IMR-90 (cell line): ENCODE measurements at regions not wholly inside any gene's neighbourhood (a gene's known extent, or its start where the extent isn't known, plus 50 kb on each side); places are given as distances from the start of the nearest gene placed in this dataset.
A peak's percentile ranks its signal among the peaks of the same experiment; 100 is the strongest.

Experiments
- ATAC-seq: fragments of 200-7000 bp; cut with Tn5 transposase; 2 replicates; pipeline ENCODE4 v1.9.1; 2020; ENCODE audit warnings: low read depth, mild to moderate bottlenecking, moderate library complexity
- BruUV-seq: library from RNA; stranded (reverse); fragments of 400-500 nt; replicated peaks from 2 replicates; lab custom pipeline; 2021; lab: Mats Ljungman, UMichigan
- CTCF ChIA-PET: fragments of 300-600 bp; formaldehyde crosslinking; extraction: SDS; loops from one replicate; lab custom pipeline; 2021; ENCODE audit warnings: antibody characterized with exemption; lab: Yijun Ruan, JAX
- POLR2A ChIA-PET: fragments of 300-600 bp; sonication (Branson Sonifier 250); formaldehyde crosslinking; loops from one replicate; lab custom pipeline; 2022; ENCODE audit warnings: antibody characterized with exemption; ENCODE audit not compliant: unreplicated experiment; lab: Charles Lee
- DNase-seq: peaks from one replicate; pipeline ENCODE4 v3.0.0; 2013
- H2AFZ ChIP-seq: replicated peaks from 2 replicates; pipeline ENCODE3; 2013; ENCODE audit warnings: low read length, mild to moderate bottlenecking; ENCODE audit not compliant: poor library complexity
- H2AK5ac ChIP-seq: 2 replicates; pipeline ENCODE4 v1.6.1; 2013; ENCODE audit warnings: low read depth, low read length, inconsistent platforms
- H2AK9ac ChIP-seq: replicated peaks from 2 replicates; pipeline ENCODE3; 2013; ENCODE audit warnings: mild to moderate bottlenecking, low read depth, low read length, moderate library complexity; ENCODE audit not compliant: poor library complexity
- H2BK120ac ChIP-seq: 2 replicates; pipeline ENCODE4 v1.6.1; 2013; ENCODE audit warnings: low read depth, low read length, inconsistent platforms
- H2BK15ac ChIP-seq: 3 replicates; pipeline ENCODE4 v1.6.1; 2013; ENCODE audit warnings: low read depth, low read length, inconsistent platforms
- H2BK20ac ChIP-seq: 2 replicates; pipeline ENCODE4 v1.6.1; 2013; ENCODE audit warnings: low read depth, mild to moderate bottlenecking, inconsistent platforms, low read length, moderate library complexity
- H2BK5ac ChIP-seq: 2 replicates; pipeline ENCODE4 v1.6.1; 2013; ENCODE audit warnings: mild to moderate bottlenecking, low read depth, low read length, inconsistent platforms; ENCODE audit not compliant: poor library complexity, severe bottlenecking
- H3K14ac ChIP-seq: replicated peaks from 2 replicates; pipeline ENCODE4 v1.6.1; 2013; ENCODE audit warnings: low read depth, low read length, inconsistent platforms
- H3K18ac ChIP-seq: 2 replicates; pipeline ENCODE4 v1.6.1; 2013; ENCODE audit warnings: low read depth, low read length, control low read depth
- H3K23ac ChIP-seq: 2 replicates; pipeline ENCODE4 v1.6.1; 2013; ENCODE audit warnings: low read depth, low read length, inconsistent platforms
- H3K27ac ChIP-seq: 2 replicates; pipeline ENCODE4 v1.5.1; 2013; ENCODE audit warnings: mild to moderate bottlenecking, control low read depth, low read length; ENCODE audit not compliant: insufficient read depth
- H3K27me3 ChIP-seq: 2 replicates; pipeline ENCODE4 v1.6.1; 2013; ENCODE audit warnings: low read length; ENCODE audit not compliant: control insufficient read depth, insufficient read depth
- H3K36me3 ChIP-seq: 2 replicates; pipeline ENCODE4 v1.6.1; 2013; ENCODE audit warnings: low read length, mixed read lengths; ENCODE audit not compliant: control insufficient read depth, insufficient read depth
- H3K4ac ChIP-seq: 2 replicates; pipeline ENCODE4 v1.6.1; 2013; ENCODE audit warnings: low read depth, low read length, inconsistent platforms
- H3K4me1 ChIP-seq: 2 replicates; pipeline ENCODE4 v1.6.1; 2013; ENCODE audit warnings: low read length, mixed read lengths; ENCODE audit not compliant: control insufficient read depth, insufficient read depth
- H3K4me2 ChIP-seq: 2 replicates; pipeline ENCODE4 v1.6.1; 2013; ENCODE audit warnings: low read depth, mild to moderate bottlenecking, control low read depth, low read length, moderate library complexity
- H3K4me3 ChIP-seq: 2 replicates; pipeline ENCODE4 v1.5.1; 2013; ENCODE audit warnings: low read depth, mild to moderate bottlenecking, control low read depth, low read length, moderate library complexity; ENCODE audit not compliant: insufficient read depth
- H3K56ac ChIP-seq: 2 replicates; pipeline ENCODE4 v1.6.1; 2013; ENCODE audit warnings: low read length, inconsistent platforms; ENCODE audit not compliant: insufficient read depth; ENCODE audit errors: extremely low read depth
- H3K79me1 ChIP-seq, 2 experiments: 2 replicates each; pipeline ENCODE4 v1.6.1; 2013; ENCODE audit warnings: low read length in 2 of 2, inconsistent platforms in 1 of 2, low read depth in 1 of 2
- H3K9ac ChIP-seq: 2 replicates; pipeline ENCODE4 v1.6.1; 2013; ENCODE audit warnings: low read depth, low read length, control low read depth
- H3K9me1 ChIP-seq: 2 replicates; pipeline ENCODE4 v1.6.1; 2013; ENCODE audit warnings: low read length, inconsistent platforms; ENCODE audit not compliant: insufficient read depth
- H3K9me3 ChIP-seq: 2 replicates; pipeline ENCODE4 v1.6.1; 2013; ENCODE audit warnings: low read length; ENCODE audit not compliant: control insufficient read depth, insufficient read depth
- H4K20me1 ChIP-seq: 2 replicates; pipeline ENCODE4 v1.6.1; 2013; ENCODE audit warnings: low read length, inconsistent platforms; ENCODE audit not compliant: insufficient read depth
- H4K5ac ChIP-seq: 2 replicates; pipeline ENCODE4 v1.6.1; 2013; ENCODE audit warnings: mild to moderate bottlenecking, low read depth, low read length, control low read depth
- H4K8ac ChIP-seq, 2 experiments: 2 replicates each; pipeline ENCODE4 v1.6.1; 2013; ENCODE audit warnings: low read depth in 2 of 2, low read length in 2 of 2, control low read depth in 1 of 2, inconsistent platforms in 1 of 2
- H4K91ac ChIP-seq: 2 replicates; pipeline ENCODE4 v1.6.1; 2013; ENCODE audit warnings: low read depth, low read length, inconsistent platforms; ENCODE audit not compliant: insufficient read depth
- BHLHE40 ChIP-seq: fragments of 150-350 bp; IDR thresholded peaks from 2 replicates; pipeline ENCODE4 v1.6.1; 2016; ENCODE audit warnings: mild to moderate bottlenecking, low read depth, low read length
- CEBPB ChIP-seq: IDR thresholded peaks from 2 replicates; pipeline ENCODE4 v1.6.1; 2012; ENCODE audit warnings: low read depth, low read length, improper control_type of control experiment
- CHD1 ChIP-seq: IDR thresholded peaks from 2 replicates; pipeline ENCODE4 v1.6.1; 2012; ENCODE audit warnings: low read depth, low read length, improper control_type of control experiment
- CTCF ChIP-seq: conservative IDR thresholded peaks from 2 replicates; pipeline ENCODE4 v1.5.1; 2012; ENCODE audit warnings: mild to moderate bottlenecking, low read depth, low read length, improper control_type of control experiment
- ELK1 ChIP-seq: fragments of 150-350 bp; IDR thresholded peaks from 2 replicates; pipeline ENCODE4 v1.6.1; 2016; ENCODE audit warnings: low read depth, mild to moderate bottlenecking, low read length, moderate library complexity, borderline replicate concordance
- FOS ChIP-seq: fragments of 150-350 bp; IDR thresholded peaks from 2 replicates; pipeline ENCODE4 v1.6.1; 2016; ENCODE audit warnings: low read depth, low read length
- MAFK ChIP-seq: IDR thresholded peaks from 2 replicates; pipeline ENCODE4 v1.6.1; 2012; ENCODE audit warnings: low read depth, low read length, improper control_type of control experiment
- MAZ ChIP-seq: IDR thresholded peaks from 2 replicates; pipeline ENCODE4 v1.6.1; 2012; ENCODE audit warnings: low read depth, mild to moderate bottlenecking, low read length, improper control_type of control experiment, moderate library complexity, borderline replicate concordance
- NFE2L2 ChIP-seq: fragments of 150-350 bp; IDR thresholded peaks from 2 replicates; pipeline ENCODE4 v1.6.1; 2016; ENCODE audit warnings: low read depth, mild to moderate bottlenecking, low read length
- POLR2A ChIP-seq: IDR thresholded peaks from 2 replicates; pipeline ENCODE4 v1.6.1; 2012; ENCODE audit warnings: mild to moderate bottlenecking, low read depth, low read length
- RAD21 ChIP-seq: IDR thresholded peaks from 2 replicates; pipeline ENCODE4 v1.6.1; 2012; ENCODE audit warnings: low read length, improper control_type of control experiment
- RCOR1 ChIP-seq: IDR thresholded peaks from 2 replicates; pipeline ENCODE4 v1.6.1; 2012; ENCODE audit warnings: mild to moderate bottlenecking, low read length, improper control_type of control experiment; ENCODE audit not compliant: insufficient replicate concordance
- RFX5 ChIP-seq: IDR thresholded peaks from 2 replicates; pipeline ENCODE4 v1.8.0; 2012; ENCODE audit warnings: low read depth, mild to moderate bottlenecking, low read length, moderate library complexity
- SMC3 ChIP-seq: fragments of 150-350 bp; IDR thresholded peaks from 2 replicates; pipeline ENCODE4 v1.6.1; 2016; ENCODE audit warnings: low read depth, mild to moderate bottlenecking, antibody characterized with exemption, low read length, moderate library complexity
- WGBS, 2 experiments: methylation state at CpG; one replicate each; pipeline versions ENCODE4 v1.1.5 to v1.1.7; 2013; ENCODE audit warnings: missing lambda C conversion rate in 2 of 2; ENCODE audit not compliant: insufficient read length in 1 of 2; ENCODE audit errors: extremely low coverage in 2 of 2; 5-methylcytosine and 5-hydroxymethylcytosine counted together
- dilution Hi-C: fragments of 300-500 bp; cut with HindIII; formaldehyde crosslinking; loops from one replicate; pipeline ENCODE4 v1.14.3; 2018; ENCODE audit warnings: low sequenced_read_pairs; ENCODE audit not compliant: unreplicated experiment
- in situ Hi-C: fragments of 300-500 bp; cut with MboI; formaldehyde crosslinking; loops from 3 replicates; pipeline ENCODE4 v1.14.3; 2019; ENCODE audit warnings: low sequenced_read_pairs, inconsistent platforms, mixed read lengths
- intact Hi-C: fragments of 100-400 bp; cut with micrococcal nuclease; formaldehyde crosslinking; loops from 2 replicates; pipeline ENCODE4 v1.10.0; 2022

GRCh38 chr6:14210663-14211561 is 93.3 kb downstream of the CD83 start:
- BruUV-seq, result no TSS peak
- TF ChIP-seq CHD1, result no peak; the same call in 1 of the 2 replicates
- peak; percentile 78 for TF ChIP-seq RCOR1
- no peak for TF ChIP-seq MAFK
- TF ChIP-seq RFX5, result peak; percentile 88
- no peak for TF ChIP-seq ELK1
- peak; percentile 16; the same call in 1 of the 2 replicates for TF ChIP-seq FOS
- TF ChIP-seq RAD21, result peak; percentile 98
- peak; percentile 57; the same call in 1 of the 2 replicates for TF ChIP-seq BHLHE40
- no peak for TF ChIP-seq CEBPB
- TF ChIP-seq SMC3, result peak; percentile 94
- TF ChIP-seq NFE2L2, result 0 out of 2 replicates have a peak, but pooled peaks have one; percentile 9
- peak; percentile 75 for TF ChIP-seq POLR2A
- TF ChIP-seq CTCF, result peak; percentile 91
- TF ChIP-seq MAZ, result peak; percentile 77; the same call in 1 of the 2 replicates

More at GRCh38 chr6:14210663-14211561, 93.3 kb downstream of the CD83 start:
- Histone ChIP-seq H4K20me1 (no peaks in the 10 kb centered on the region), H3K56ac (peak overlapping the region; percentile 81; the same call in 1 of the 2 replicates), H2BK20ac (peak overlapping the region; percentile 91; the same call in 1 of the 2 replicates), H2BK15ac (peak overlapping the region; percentile 96; the same call in 2 of the 3 replicates), H3K18ac (peak overlapping the region; percentile 89), H3K36me3 (no peaks in the 10 kb centered on the region), H3K9ac (peak overlapping the region; percentile 95), H3K4me1 (peaks cover 6% of the 10 kb centered on the region; the same call in 1 of the 2 replicates), H3K79me1 (no peaks in the 10 kb centered on the region), H3K27me3 (no peaks in the 10 kb centered on the region), H3K4ac (peak overlapping the region; percentile 93), H3K14ac (peak overlapping the region; percentile 97), H3K4me3 (peak overlapping the region; percentile 72), H3K9me1 (no peaks in the 10 kb centered on the region), H3K27ac (peak overlapping the region; percentile 94), H2AK9ac (peak overlapping the region; percentile 94), H2AK5ac (peak overlapping the region; percentile 33; the same call in 1 of the 2 replicates), H4K91ac (peak overlapping the region; percentile 84; the same call in 1 of the 2 replicates), H3K9me3 (no peaks in the 10 kb centered on the region), H2BK5ac (peak overlapping the region; percentile 85), H3K4me2 (peak overlapping the region; percentile 94), H3K23ac (peak overlapping the region; percentile 97), H4K5ac (peak overlapping the region; percentile 84), H2AFZ (peak overlapping the region; percentile 96), H2BK120ac (peak overlapping the region; percentile 97), H4K8ac (peak overlapping the region; percentile 68 to 91)
- CTCF ChIA-PET, result interaction anchor here (0.8 kb wide), 1 partner anchor 1305 kb away, joined by 3 read pairs; no protein-coding TSS in a partner anchor
- in situ Hi-C loops, result loop anchor here (10.0 to 25.0 kb wide), 5 partner anchors 494 to 1401 kb away; partner anchors contain the start of gene JARID2
- ATAC-seq, result peak; percentile 98
- DNase-seq, result peak; percentile 90
- dilution Hi-C loops, result no loop called here
- 1% methylated on average over 41 of the region's 100 CpGs; no CpG with 5 or more reads in 1 of the 2 experiments for WGBS, 2 experiments
- intact Hi-C loops, result loop anchor here (1.0 to 10.0 kb wide), 12 partner anchors 246 to 1411 kb away; no protein-coding TSS in a partner anchor
- POLR2A ChIA-PET, result no interaction called here
